ENCODE measurements at regions not wholly inside any gene's neighbourhood (a gene's known extent, or its start where the extent isn't known, plus 50 kb on each side); places are given as distances from the start of the nearest gene placed in this dataset.
"Not testable (repeated sequence)": the region's sequence is repeated elsewhere in the genome, so short reads cannot be mapped to it uniquely, and the experiment has no call there.

GRCh38 chr10:129063212-129063611, 403.8 kb upstream of the MGMT start:
- DNase-seq, result no peak

- DNase-seq, result no peak
Measured at GRCh38 chr10:129063877-129064276, 403.2 kb upstream of the MGMT start.

DNA sequence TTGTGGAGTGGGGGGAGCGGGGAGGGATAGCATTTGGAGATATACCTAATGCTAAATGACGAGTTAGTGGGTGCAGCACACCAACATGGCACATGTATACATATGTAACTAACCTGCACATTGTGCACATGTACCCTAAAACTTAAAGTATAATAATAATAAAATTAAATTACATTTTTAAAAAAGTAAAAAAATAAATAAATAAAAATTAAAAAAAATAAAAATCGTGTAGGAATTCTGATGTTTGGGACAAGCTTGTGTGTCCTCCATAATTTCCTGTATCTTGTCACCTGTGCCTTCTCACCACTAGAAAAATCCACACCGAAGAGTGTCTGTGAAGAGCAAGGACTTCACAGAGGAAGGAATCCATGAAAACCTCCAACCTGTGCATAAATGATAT, 400.5 kb upstream of the MGMT start:
- not testable (repeated sequence) for DNase-seq

GRCh38 chr10:129071411-129071810, 395.6 kb upstream of the MGMT start:
- DNase-seq, result not testable (repeated sequence)

DNA sequence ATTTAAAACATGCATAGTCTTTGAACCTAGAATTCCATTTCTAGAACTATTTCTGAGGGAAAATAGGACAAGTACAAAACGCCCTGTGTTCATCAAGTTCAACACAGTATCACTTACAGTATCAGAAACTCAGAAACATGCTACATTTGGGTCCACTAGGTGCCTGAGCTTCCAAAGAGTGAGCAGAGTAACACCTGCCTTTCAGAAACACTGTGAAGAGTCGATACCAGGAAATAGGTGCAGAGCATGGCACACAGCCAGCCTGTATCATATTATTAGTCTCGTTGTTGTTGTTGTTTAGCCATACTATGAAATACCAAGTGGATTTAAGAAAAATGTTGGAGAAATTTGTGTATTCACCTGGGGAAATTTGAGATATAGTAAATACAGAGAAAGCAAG, 392.1 kb upstream of the MGMT start:
- no peak for DNase-seq

DNA sequence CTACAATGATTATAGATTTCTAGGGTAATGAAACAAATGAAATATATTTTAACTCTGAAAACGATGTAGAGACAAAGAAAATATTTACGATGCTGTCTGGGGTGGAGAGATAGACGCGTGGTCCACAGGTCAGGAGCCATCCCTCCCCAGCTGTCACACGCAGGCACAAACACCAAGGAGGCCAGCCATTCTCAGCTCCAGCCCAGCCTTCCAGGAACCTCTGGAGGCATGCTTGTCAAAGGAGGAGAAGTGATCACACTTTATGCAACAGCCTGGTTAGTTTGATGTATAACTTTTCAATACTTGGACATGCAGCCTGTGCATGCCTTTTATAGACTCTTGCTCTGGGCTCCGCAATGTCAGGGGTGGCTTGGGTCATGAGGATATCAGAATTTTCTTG, 391.5 kb upstream of the MGMT start:
- DNase-seq, result no peak

DNA sequence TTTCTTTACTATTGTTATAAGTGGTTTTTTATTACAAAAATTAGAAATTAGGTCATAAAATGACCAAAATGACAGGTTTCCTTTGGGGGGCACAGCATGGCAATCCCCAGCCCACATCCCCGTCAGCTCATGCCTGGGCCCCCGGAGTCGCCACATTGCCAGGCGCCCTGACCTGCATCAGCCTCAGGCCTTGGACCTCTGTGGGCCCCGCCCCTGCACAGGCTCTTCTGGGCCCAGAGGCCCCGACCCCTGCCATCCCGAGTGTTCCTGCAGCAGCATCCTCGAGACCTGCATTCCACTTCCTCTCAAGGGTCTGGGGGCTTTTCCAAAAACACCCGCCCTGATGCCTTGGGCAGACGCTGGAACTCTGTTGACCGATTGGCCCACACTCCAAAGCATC, 391.1 kb upstream of the MGMT start:
- DNase-seq, result no peak

- DNase-seq, result no peak
Measured at GRCh38 chr10:129078346-129078745, 388.7 kb upstream of the MGMT start.

DNA sequence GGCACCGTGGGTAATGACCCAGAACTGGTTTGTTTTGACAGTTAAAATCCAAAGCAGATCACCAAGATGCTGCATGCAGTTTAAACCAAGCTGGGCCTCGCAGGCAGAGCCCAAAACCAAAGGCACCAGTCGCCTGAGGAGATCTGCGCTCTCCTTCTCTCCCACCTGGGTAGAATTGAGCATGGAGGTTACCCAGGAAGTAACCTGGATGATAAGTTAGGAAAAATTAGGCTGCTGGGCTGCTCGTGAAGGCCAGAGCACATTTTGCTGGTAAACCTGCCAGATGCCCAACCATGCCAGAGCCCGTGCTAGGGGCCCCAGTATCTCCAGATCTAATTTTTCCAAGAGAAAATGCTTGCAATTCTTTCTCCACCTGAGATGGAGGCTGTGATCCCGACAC, 388.3 kb upstream of the MGMT start:
- no peak for DNase-seq

GRCh38 chr10:129079705-129080104, 387.3 kb upstream of the MGMT start:
- DNase-seq, result no peak

DNA sequence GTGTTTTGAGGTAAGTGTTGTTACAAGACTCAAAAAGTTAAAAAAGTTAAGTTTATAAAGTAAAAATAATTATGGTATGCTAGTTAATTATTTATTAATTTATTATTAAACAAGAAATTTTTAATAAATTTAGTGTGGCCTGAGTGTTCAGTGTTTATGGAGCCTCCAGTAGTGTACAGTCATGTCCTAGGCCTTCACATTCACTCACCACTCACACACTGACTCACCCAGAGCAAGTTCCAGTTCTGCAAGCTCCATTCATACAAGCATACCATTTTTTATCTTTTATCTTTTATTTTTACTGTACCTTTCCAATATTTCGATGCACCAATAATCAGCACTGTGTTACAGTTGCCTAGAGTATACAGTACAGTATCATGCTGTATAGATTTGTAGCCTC, 381.2 kb upstream of the MGMT start:
- no peak for DNase-seq

- no peak for DNase-seq
Measured at GRCh38 chr10:129089341-129089740, 377.7 kb upstream of the MGMT start.

GRCh38 chr10:129090165-129090564, 376.9 kb upstream of the MGMT start:
- no peak for DNase-seq

GRCh38 chr10:129090618-129091366, 376.2 kb upstream of the MGMT start:
- no peak for DNase-seq

DNA sequence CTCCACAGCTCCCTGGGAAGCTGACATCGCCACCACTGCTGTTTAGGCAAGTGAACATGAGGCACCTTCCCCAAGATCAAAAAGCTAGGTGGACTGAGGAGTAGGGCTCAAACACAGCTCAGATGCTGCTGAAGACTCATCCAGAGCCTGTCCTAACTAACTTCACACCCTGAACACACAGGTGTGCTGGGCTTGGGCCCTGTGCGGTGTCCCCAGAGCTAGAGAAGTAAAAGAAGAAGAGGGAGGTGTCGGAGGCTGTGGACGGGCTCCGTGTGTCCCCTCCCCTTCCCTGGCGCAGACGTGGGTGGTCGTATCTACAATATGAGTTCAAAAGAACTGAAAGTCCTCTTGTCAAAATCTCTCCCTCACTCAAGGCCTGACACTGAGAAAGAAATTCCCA, 373.4 kb upstream of the MGMT start:
- no peak for DNase-seq

- no peak for DNase-seq
Measured at GRCh38 chr10:129094233-129094632, 372.8 kb upstream of the MGMT start.

- DNase-seq, result no peak
Measured at GRCh38 chr10:129094861-129095260, 372.2 kb upstream of the MGMT start.

DNA sequence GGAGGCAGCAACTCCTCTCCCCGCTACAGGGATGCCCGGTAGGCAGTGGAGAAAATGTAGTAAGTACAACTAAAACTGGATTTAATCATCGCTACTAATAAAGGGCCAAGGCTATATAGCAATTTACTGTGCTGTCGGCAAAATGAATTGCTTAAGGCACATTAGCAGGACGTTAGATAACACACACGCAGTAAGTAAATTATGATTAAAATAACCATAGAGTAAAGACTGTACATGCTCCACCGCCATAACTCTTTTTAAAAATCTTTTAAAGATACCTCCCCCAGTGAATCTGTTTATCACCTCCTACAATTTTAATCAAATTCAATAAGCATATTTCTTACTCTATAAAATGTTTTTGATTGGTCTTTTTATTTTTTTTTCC, 371.4 kb upstream of the MGMT start:
- DNase-seq, result no peak

- peak; percentile 80 to 84 for DNase-seq
Measured at GRCh38 chr10:129096065-129096984, 370.7 kb upstream of the MGMT start.

DNA sequence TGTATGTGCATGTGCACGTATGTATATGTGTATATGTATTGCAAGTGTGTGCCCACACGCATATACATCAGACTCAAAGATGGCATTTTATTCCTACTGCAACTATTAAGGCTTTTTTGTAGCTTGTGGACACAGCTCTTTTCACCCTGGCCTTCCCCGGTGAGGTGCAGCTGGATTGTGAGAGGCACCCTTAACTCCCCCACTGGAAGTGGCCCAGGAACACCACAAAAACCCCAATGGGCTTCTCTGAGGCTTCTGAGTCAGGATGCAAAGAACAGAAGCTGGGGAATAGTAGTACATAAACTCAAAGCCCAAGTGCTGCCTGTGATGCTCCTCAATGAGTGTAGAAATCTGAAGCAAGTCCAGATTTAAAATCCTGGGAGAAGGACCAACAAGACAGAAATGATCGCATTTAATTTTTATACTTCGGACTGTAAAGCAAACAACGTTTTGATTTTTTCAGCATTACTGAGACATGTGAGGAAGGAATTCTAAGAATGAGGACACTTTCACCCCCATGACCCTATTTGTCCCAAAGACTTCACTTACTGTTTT, 369.2 kb upstream of the MGMT start:
- no peak for DNase-seq

- no peak for DNase-seq
Measured at GRCh38 chr10:129098517-129098916, 368.5 kb upstream of the MGMT start.

- DNase-seq, result no peak
Measured at GRCh38 chr10:129099486-129099885, 367.6 kb upstream of the MGMT start.

DNA sequence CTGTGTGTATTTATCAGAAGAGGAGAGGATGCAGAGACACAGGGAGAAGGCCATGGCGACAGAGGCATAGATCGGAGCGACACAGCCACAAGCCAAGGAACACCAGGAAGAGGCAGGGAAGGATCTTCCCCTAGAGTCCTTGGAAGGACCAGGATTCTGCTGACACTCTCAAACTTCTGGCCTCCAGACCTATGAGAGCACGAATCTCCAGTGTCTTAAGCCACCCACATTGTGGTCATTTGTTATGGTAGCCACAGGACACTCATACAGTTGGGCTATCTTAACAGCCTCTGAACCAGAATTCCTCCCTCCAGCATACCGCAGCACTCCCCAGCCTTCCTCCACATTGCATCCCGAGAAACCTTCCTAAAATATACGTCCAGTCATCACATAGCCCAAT, 367.0 kb upstream of the MGMT start:
- no peak for DNase-seq
